ENCODE measurements at regions not wholly inside any gene's neighbourhood (a gene's known extent, or its start where the extent isn't known, plus 50 kb on each side); places are given as distances from the start of the nearest gene placed in this dataset.
A peak's percentile ranks its signal among the peaks of the same experiment; 100 is the strongest.

GRCh38 chr4:125434136-125434535 is 119.4 kb downstream of the FAT4 start:
- Mint-ChIP-seq H3K9me3 (ENCODE audit: unreplicated experiment) (no peaks in the 10 kb centered on the region), H3K4me3 (ENCODE audit: unreplicated experiment) (no peak overlapping the region), H3K36me3 (ENCODE audit: low read depth, unreplicated experiment) (no peaks in the 10 kb centered on the region), H3K4me1 (ENCODE audit: low read depth, unreplicated experiment) (peaks cover 9% of the 10 kb centered on the region), H3K27ac (ENCODE audit: unreplicated experiment) (no peak overlapping the region), H3K27me3 (ENCODE audit: low read depth, unreplicated experiment) (no peaks in the 10 kb centered on the region)
- FAIRE-seq = peak; percentile 9
- H3K4me1 ChIP-seq (ENCODE audit: insufficient read depth, low read length) = peaks cover 3% of the 10 kb centered on the region
- no peak overlapping the region for H3K4me3 ChIP-seq (ENCODE audit: insufficient read depth, low read depth, low read length)
- no peaks in the 10 kb centered on the region for H3K27me3 ChIP-seq (ENCODE audit: insufficient read depth, low read length)
- no peaks in the 10 kb centered on the region for H3K36me3 ChIP-seq (ENCODE audit: insufficient read depth, low read length)
- peak; percentile 2 for DNase-seq (ENCODE audit: low read depth)
- H3K79me2 ChIP-seq (ENCODE audit: insufficient read depth, low read length) = no peaks in the 10 kb centered on the region
- H3K9me3 ChIP-seq (ENCODE audit: insufficient read depth, low read depth, low read length) = no peaks in the 10 kb centered on the region
- H3K9ac ChIP-seq (ENCODE audit: low read length) = no peak overlapping the region
- H3K27ac ChIP-seq (ENCODE audit: low read depth, low read length) = peak overlapping the region; percentile 31
- H4K20me1 ChIP-seq (ENCODE audit: insufficient read depth, low read length) = no peaks in the 10 kb centered on the region
- TF ChIP-seq CTCF (IDR thresholded peaks at IDR 0.05; ENCODE audit: insufficient read depth, low read depth, low read length) = no peak
- TF ChIP-seq EZH2 (IDR thresholded peaks at IDR 0.05; ENCODE audit: insufficient read depth, low read length) = no peak
- no peak overlapping the region for H2AFZ ChIP-seq (ENCODE audit: low read depth, low read length)
- no peak overlapping the region for H3K4me2 ChIP-seq (ENCODE audit: low read length)

DNA sequence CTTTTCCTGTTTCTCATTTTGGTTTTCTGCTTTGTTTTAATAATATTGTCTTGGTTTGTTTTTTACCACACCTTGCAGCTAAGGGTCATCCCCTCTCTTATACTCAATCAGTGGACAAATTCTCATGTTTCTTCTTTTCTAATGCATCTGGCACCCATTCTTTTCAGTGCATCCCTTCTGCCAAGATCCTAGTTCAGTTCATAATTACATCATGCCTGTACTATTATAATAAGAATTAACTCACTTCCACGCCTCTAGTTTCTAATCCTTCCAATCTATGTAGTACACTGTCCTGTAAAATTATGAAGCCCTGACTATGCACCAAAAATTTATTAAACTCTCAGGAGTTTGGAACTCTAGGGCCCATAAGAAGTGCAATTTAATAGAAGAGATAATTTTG is 126.1 kb downstream of the FAT4 start:
- TF ChIP-seq EZH2 (IDR thresholded peaks at IDR 0.05; ENCODE audit: insufficient read depth, low read length) = no peak
- Histone ChIP-seq H3K27ac (ENCODE audit: low read depth, low read length) (no peak overlapping the region), H3K4me1 (ENCODE audit: insufficient read depth, low read length) (no peaks in the 10 kb centered on the region), H3K9me3 (ENCODE audit: insufficient read depth, low read depth, low read length) (no peaks in the 10 kb centered on the region), H4K20me1 (ENCODE audit: insufficient read depth, low read length) (no peaks in the 10 kb centered on the region), H3K4me3 (ENCODE audit: insufficient read depth, low read depth, low read length) (no peak overlapping the region), H3K9ac (ENCODE audit: low read length) (no peak overlapping the region), H2AFZ (ENCODE audit: low read depth, low read length) (no peak overlapping the region), H3K27me3 (ENCODE audit: insufficient read depth, low read length) (no peaks in the 10 kb centered on the region), H3K79me2 (ENCODE audit: insufficient read depth, low read length) (no peaks in the 10 kb centered on the region), H3K36me3 (ENCODE audit: insufficient read depth, low read length) (no peaks in the 10 kb centered on the region), H3K4me2 (ENCODE audit: low read length) (no peak overlapping the region)
- Mint-ChIP-seq H3K4me3 (ENCODE audit: unreplicated experiment) (no peak overlapping the region), H3K36me3 (ENCODE audit: low read depth, unreplicated experiment) (no peaks in the 10 kb centered on the region), H3K4me1 (ENCODE audit: low read depth, unreplicated experiment) (no peaks in the 10 kb centered on the region), H3K27me3 (ENCODE audit: low read depth, unreplicated experiment) (no peaks in the 10 kb centered on the region), H3K9me3 (ENCODE audit: unreplicated experiment) (no peaks in the 10 kb centered on the region), H3K27ac (ENCODE audit: unreplicated experiment) (no peak overlapping the region)
- FAIRE-seq (no peak), DNase-seq (ENCODE audit: low read depth) (no peak)

DNA sequence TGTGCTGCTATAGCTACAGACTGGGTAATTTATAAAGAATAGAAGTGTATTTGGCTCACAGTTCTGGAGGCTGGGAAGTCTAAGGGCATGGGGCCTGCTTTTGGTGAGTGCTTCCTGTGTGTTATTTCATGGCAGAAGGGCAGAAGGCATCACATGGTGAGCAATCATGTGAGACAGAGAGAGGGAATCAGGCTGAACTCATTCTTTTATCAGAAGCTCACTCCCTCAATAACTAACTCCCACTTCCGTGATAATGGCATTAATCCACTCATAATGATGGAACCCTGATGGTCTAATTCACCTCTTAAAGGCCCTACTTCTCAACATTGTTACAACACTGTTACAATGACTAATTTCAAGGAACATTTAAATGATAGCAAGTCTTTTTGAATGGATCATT is 129.4 kb downstream of the FAT4 start:
- no peak overlapping the region for H3K4me3 Mint-ChIP-seq (ENCODE audit: unreplicated experiment)
- FAIRE-seq = peak; percentile 52
- TF ChIP-seq CTCF (IDR thresholded peaks at IDR 0.05; ENCODE audit: insufficient read depth, low read depth, low read length) (no peak), EZH2 (IDR thresholded peaks at IDR 0.05; ENCODE audit: insufficient read depth, low read length) (no peak)

More for the DNA sequence above, 129.4 kb downstream of the FAT4 start:
- no peak overlapping the region for H3K4me2 ChIP-seq (ENCODE audit: low read length)
- no peak overlapping the region for H3K27ac ChIP-seq (ENCODE audit: low read depth, low read length)
- H3K4me3 ChIP-seq (ENCODE audit: insufficient read depth, low read depth, low read length) = no peak overlapping the region
- no peaks in the 10 kb centered on the region for H3K27me3 ChIP-seq (ENCODE audit: insufficient read depth, low read length)
- no peak overlapping the region for H2AFZ ChIP-seq (ENCODE audit: low read depth, low read length)
- Mint-ChIP-seq H3K27me3 (ENCODE audit: low read depth, unreplicated experiment) (no peaks in the 10 kb centered on the region), H3K4me1 (ENCODE audit: low read depth, unreplicated experiment) (no peaks in the 10 kb centered on the region), H3K36me3 (ENCODE audit: low read depth, unreplicated experiment) (no peaks in the 10 kb centered on the region), H3K27ac (ENCODE audit: unreplicated experiment) (no peak overlapping the region), H3K9me3 (ENCODE audit: unreplicated experiment) (no peaks in the 10 kb centered on the region)
- no peak for DNase-seq (ENCODE audit: low read depth)
- no peaks in the 10 kb centered on the region for H3K79me2 ChIP-seq (ENCODE audit: insufficient read depth, low read length)
- no peaks in the 10 kb centered on the region for H3K4me1 ChIP-seq (ENCODE audit: insufficient read depth, low read length)
- no peaks in the 10 kb centered on the region for H4K20me1 ChIP-seq (ENCODE audit: insufficient read depth, low read length)
- no peak overlapping the region for H3K9ac ChIP-seq (ENCODE audit: low read length)
- H3K36me3 ChIP-seq (ENCODE audit: insufficient read depth, low read length) = no peaks in the 10 kb centered on the region
- no peaks in the 10 kb centered on the region for H3K9me3 ChIP-seq (ENCODE audit: insufficient read depth, low read depth, low read length)
